ENCODE measurements at regions not wholly inside any gene's neighbourhood (a gene's known extent, or its start where the extent isn't known, plus 50 kb on each side); places are given as distances from the start of the nearest gene placed in this dataset.

GRCh38 chr13:34217343-34218025 is 399.5 kb downstream of the RFC3 start:
- H3K36me3 ChIP-seq (replicated peaks in 1 of 2; ENCODE audit: control insufficient read depth in 1 of 2, insufficient read depth in 2 of 2, low read length in 2 of 2): no peaks in the 10 kb centered on the region
- H3K4me1 ChIP-seq (ENCODE audit: control insufficient read depth in 1 of 2, insufficient read depth in 2 of 2, low read length in 2 of 2): no peaks in the 10 kb centered on the region
- H3K9me3 ChIP-seq (replicated peaks in 1 of 2; ENCODE audit: control insufficient read depth in 1 of 2, insufficient read depth in 1 of 2, low read length in 2 of 2): peaks cover 0 to 3% of the 10 kb centered on the region in 2 donors
- no peak overlapping the region for H3K4me2 ChIP-seq (replicated peaks; ENCODE audit: extremely low read depth, low read length, poor library complexity, severe bottlenecking)
- no peak overlapping the region for H3K27ac Mint-ChIP-seq
- no peak for DNase-seq
- H4K20me1 ChIP-seq (ENCODE audit: insufficient read depth, low read length): no peaks in the 10 kb centered on the region
- H3K9ac ChIP-seq (ENCODE audit: insufficient read depth, low read length, poor library complexity, severe bottlenecking): no peak overlapping the region
- WGBS (ENCODE audit: insufficient coverage): 94% methylated on average over 4 of the region's 12 CpGs
- no peaks in the 10 kb centered on the region for H3K79me2 ChIP-seq (ENCODE audit: insufficient read depth, low read length)
- no peaks in the 10 kb centered on the region for H3K27me3 ChIP-seq (ENCODE audit: control insufficient read depth in 2 of 2, insufficient read depth in 2 of 2, low read length in 2 of 2)
- no peaks in the 10 kb centered on the region for H3K36me3 Mint-ChIP-seq
- intact Hi-C loops (cut with micrococcal nuclease): no loop called here
- H3K27me3 Mint-ChIP-seq (ENCODE audit: low read depth in 3 of 3): no peaks in the 10 kb centered on the region
- no peak overlapping the region for H2AFZ ChIP-seq (ENCODE audit: insufficient read depth, low read depth, low read length, poor library complexity, severe bottlenecking)
- H3K4me1 Mint-ChIP-seq: no peaks in the 10 kb centered on the region
- TF ChIP-seq CTCF (IDR thresholded peaks at IDR 0.05): no peak
- no peak overlapping the region for H3K4me3 Mint-ChIP-seq
- H3K9me3 Mint-ChIP-seq: peaks cover 0 to 6% (median 0%) of the 10 kb centered on the region in 7 donors
- H3K27ac ChIP-seq (ENCODE audit: low read depth in 1 of 2, low read length in 2 of 2): no peak overlapping the region
- no peak overlapping the region for H3K4me3 ChIP-seq (replicated peaks in 1 of 3; ENCODE audit: low read depth in 2 of 3, low read length in 3 of 3)

- no peaks in the 10 kb centered on the region for H3K36me3 ChIP-seq (replicated peaks in 1 of 2; ENCODE audit: control insufficient read depth in 1 of 2, insufficient read depth in 2 of 2, low read length in 2 of 2)
- Mint-ChIP-seq H3K4me3 (no peak overlapping the region), H3K36me3 (no peaks in the 10 kb centered on the region), H3K27ac (no peak overlapping the region), H3K4me1 (no peaks in the 10 kb centered on the region), H3K9me3 (peaks cover 3 to 18% (median 6%) of the 10 kb centered on the region in 7 donors), H3K27me3 (ENCODE audit: low read depth in 3 of 3) (no peaks in the 10 kb centered on the region)
- H3K4me1 ChIP-seq (ENCODE audit: control insufficient read depth in 1 of 2, insufficient read depth in 2 of 2, low read length in 2 of 2): no peaks in the 10 kb centered on the region
- no peak overlapping the region for H3K4me3 ChIP-seq (replicated peaks in 1 of 3; ENCODE audit: low read depth in 2 of 3, low read length in 3 of 3)
- intact Hi-C loops (cut with micrococcal nuclease): no loop called here
- no peaks in the 10 kb centered on the region for H3K79me2 ChIP-seq (ENCODE audit: insufficient read depth, low read length)
- TF ChIP-seq CTCF (IDR thresholded peaks at IDR 0.05): no peak
- no peak overlapping the region for H3K27ac ChIP-seq (ENCODE audit: low read depth in 1 of 2, low read length in 2 of 2)
- peaks cover 6 to 9% of the 10 kb centered on the region in 2 donors for H3K9me3 ChIP-seq (replicated peaks in 1 of 2; ENCODE audit: control insufficient read depth in 1 of 2, insufficient read depth in 1 of 2, low read length in 2 of 2)
- no peak overlapping the region for H2AFZ ChIP-seq (ENCODE audit: insufficient read depth, low read depth, low read length, poor library complexity, severe bottlenecking)
- no peaks in the 10 kb centered on the region for H4K20me1 ChIP-seq (ENCODE audit: insufficient read depth, low read length)
- H3K4me2 ChIP-seq (replicated peaks; ENCODE audit: extremely low read depth, low read length, poor library complexity, severe bottlenecking): no peak overlapping the region
- DNase-seq: no peak
- H3K27me3 ChIP-seq (ENCODE audit: control insufficient read depth in 2 of 2, insufficient read depth in 2 of 2, low read length in 2 of 2): no peaks in the 10 kb centered on the region
- WGBS (ENCODE audit: insufficient coverage): 100% methylated on average over 2 of the region's 2 CpGs
- no peak overlapping the region for H3K9ac ChIP-seq (ENCODE audit: insufficient read depth, low read length, poor library complexity, severe bottlenecking)
These were observed 406.0 kb downstream of the RFC3 start for GRCh38 chr13:34223984-34224383.
